ENCODE measurements at regions not wholly inside any gene's neighbourhood (a gene's known extent, or its start where the extent isn't known, plus 50 kb on each side); places are given as distances from the start of the nearest gene placed in this dataset.
A peak's percentile ranks its signal among the peaks of the same experiment; 100 is the strongest.
"Not testable (repeated sequence)": the region's sequence is repeated elsewhere in the genome, so short reads cannot be mapped to it uniquely, and the experiment has no call there.

GRCh38 chr1:104466068-104466467 is 716.4 kb downstream of the AMY1C start:
- DNase-seq (ENCODE audit: low spot score), result no peak

DNA sequence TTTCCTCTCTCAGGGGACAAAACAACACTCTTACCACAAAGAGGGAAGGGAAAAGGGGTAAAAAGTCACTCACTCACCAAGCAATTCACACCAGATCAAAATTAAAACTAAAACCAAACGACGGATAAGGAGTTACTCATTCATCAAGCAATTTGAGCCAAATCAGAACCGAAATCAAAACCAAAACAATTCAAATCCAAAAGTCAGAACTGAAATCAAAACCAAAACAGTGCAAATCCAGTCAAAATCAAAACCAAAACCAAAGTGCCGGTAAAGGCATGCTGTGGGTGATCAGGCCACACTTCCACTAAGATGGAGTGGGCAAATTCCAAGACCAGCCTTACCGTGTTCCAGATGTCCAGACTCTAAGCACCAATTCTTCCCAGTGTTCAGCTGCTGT is 717.9 kb downstream of the AMY1C start:
- no peak for DNase-seq (ENCODE audit: low spot score)

DNA sequence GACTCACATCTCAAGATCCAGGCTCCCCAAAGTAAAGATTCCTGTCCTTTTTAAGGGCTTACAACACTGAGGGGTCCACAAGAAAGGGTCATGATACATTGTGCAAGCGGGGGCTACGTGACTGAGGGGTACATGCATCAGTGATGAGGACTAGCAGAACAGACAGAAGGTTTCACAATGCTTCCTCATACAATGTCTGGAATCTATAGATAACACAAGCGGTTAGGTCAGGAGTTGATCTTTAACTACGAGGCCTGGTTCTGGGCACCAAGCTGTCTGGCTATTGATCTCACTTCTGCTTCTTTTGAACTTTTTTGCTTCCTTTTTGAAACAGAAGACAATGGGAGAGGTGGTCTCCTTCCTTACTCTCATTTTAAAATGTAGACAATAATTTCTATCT is 718.6 kb downstream of the AMY1C start:
- DNase-seq (ENCODE audit: low spot score), result no peak

DNA sequence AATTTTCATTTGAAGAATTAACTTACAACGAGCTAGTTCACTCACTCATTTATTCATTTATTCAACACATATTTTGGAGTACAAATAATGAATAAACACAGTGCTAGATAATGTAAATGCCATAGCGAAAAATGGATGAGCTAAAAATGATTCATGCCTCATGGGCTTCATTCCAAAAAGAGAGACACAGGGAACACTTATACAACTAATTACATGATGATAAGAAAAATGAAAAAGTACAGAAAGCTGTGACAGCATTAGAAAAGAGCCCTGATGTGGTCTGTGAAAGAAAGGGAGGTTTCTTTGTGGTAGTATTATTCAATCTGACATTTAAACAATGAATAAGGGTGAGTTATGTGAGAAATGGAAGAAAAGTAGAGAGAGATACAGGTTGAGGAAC is 726.4 kb downstream of the AMY1C start:
- no peak for DNase-seq (ENCODE audit: low spot score)

- DNase-seq (ENCODE audit: low spot score), result no peak
These were observed 738.8 kb downstream of the AMY1C start for GRCh38 chr1:104488296-104489015.

DNA sequence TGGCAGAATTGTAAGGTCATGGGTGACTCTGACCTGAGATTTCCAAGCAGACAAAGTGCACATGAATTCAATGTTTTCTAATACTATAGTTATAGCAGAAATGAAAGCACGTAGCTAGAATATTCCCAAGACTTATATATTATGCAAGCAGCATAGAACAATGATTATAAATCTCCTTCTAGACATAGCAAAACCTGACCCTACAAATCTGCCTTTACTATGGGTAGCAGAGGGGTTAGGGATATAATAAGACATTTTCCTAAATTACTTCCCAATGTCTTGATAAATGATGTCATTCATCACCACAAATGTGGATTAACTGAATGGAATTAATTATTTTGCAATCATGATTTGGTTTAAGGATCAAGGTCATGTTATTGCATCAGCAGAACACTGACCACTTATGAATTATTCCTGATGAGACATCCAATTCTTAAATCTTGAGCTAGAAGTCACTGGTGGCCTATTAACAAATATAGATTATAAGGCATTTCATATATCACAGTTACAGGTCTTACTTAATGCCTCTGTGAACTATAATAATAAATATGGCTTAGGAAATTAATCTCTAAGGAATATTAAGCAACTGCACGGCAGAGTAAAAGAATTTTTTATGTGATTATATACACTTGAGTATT is 776.6 kb downstream of the AMY1C start:
- DNase-seq (ENCODE audit: low spot score), result no peak

DNA sequence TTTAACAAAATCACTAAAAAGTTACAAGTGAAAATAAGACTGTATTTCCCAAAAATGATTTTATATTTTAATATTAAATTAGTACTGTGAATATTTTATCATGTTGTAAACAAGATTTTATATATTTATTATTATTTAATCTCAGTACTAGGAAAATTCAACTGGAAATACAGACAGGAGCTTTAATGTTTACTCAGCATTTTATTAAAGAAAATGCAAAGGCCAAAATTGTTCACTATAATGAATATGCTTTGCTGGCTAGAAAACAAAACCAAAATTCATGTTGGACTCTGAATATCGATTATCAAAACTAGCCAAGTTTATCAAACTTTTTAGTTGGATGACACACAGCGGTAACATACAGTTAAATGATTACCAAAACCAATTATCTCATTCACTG is 782.3 kb downstream of the AMY1C start:
- DNase-seq (ENCODE audit: low spot score), result no peak

- no peak for DNase-seq (ENCODE audit: low spot score)
These were observed 824.9 kb downstream of the AMY1C start for GRCh38 chr1:104574620-104575019.

DNA sequence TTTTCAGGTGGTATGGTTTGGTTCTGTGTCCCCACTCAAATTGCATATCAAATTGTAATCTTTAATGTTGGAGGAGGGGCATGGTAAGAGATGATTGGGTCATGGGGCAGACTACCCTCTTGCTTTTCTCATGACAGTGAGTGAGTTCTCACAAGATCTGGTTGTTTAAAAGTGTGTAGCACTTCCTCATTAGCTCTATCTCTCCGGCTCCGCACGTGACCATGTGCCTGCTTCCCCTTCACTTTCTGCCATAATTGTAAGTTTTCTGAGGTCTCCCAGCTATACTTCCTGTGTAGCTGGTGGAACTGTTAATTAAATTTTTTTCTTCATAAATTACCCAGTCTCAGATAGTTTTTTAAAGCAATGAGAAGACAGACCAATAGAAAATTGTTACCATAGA is 843.2 kb downstream of the AMY1C start:
- no peak for DNase-seq (ENCODE audit: low spot score)

DNA sequence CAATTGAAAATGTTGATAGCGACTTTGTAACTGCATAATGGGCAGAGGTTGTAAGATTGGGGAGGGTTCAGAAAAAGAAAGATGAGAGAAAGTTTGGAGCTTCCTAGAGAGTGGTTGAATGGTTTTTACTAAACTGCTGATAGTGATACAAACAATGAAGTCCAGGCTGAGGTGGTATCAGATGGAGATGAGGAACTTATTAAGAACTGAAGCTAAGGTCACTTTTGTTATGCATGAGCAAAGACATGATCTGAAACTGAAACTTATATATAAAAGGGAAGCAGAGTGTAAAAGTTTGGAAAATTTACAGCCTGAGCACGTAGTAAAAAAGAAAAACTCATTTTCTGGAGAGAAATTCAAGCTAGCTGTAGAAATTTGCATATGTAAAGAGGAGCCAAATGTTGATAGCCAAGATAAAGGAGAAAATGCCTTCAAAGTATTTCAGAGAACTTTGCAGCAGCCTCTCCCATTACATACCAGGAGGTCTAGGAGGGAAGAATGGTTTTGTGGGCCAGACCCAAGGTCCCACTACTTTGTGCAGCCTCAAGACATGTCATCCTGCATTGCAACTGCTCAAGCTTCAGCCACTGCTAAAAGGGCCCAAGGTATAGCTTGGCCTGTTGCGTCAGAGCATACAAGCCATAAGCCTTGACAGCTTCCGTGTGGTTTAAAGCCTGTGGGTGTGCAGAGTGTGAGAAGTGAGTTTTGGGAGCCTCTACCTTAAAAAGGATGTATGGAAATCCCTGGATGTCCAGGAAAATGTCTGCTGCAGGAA is 843.9 kb downstream of the AMY1C start:
- DNase-seq (ENCODE audit: low spot score), result no peak

DNA sequence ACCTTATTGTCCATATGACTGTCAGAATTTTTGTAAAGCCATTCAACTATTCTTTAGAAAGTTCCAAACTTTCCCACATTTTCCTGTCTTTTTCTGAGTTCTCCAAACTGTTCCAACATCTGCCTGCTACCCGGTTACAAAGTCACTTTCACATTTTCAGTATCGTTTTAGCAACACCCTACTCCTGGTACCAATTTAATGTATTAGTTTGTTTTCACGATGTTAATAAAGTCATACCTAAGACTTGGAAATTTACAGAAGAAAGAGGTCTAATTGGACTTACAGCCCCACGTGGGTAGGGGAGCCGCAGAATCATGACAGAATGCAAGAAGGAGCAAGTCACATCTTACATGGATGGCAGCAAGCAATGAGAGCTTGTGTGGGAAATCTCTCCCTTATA is 867.8 kb downstream of the AMY1C start:
- no peak for DNase-seq (ENCODE audit: low spot score)

DNA sequence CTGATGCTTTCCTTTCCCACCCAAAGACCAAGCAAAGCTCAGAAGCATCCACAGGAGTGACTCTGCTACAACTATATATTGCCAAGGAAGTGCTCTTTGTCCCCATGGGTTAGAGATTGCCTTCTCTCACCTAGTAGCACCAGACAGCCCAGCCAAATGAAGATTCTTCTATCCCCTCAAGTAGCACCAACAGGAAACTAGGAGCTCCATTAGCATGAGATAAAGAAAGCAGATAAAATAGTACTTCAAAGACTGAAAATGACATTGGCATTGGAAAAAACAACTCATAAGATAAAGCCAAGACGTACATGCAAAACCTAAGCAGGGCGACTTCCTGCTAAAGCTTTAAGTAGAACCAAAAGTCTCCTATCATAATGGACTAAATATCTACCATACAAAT is 871.5 kb downstream of the AMY1C start:
- DNase-seq (ENCODE audit: low spot score), result no peak

DNA sequence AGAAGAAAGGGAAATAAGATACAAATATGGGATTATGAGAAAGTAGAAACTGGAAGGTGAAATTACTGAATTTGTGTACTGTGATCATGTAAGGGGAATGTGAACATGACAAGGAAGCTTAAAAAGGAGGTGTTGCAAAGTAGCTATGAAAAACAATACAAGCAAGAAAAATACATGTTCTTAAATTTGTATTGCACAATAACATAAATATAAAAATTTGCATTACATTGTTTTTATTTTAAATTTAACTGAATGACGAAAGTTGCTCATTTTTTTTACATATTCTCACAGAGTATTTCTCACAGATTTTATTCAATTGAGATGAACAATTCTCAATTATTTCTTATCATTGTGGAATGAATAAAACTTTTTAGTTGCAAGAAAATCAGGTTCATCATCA is 874.8 kb downstream of the AMY1C start:
- no peak for DNase-seq (ENCODE audit: low spot score)

DNA sequence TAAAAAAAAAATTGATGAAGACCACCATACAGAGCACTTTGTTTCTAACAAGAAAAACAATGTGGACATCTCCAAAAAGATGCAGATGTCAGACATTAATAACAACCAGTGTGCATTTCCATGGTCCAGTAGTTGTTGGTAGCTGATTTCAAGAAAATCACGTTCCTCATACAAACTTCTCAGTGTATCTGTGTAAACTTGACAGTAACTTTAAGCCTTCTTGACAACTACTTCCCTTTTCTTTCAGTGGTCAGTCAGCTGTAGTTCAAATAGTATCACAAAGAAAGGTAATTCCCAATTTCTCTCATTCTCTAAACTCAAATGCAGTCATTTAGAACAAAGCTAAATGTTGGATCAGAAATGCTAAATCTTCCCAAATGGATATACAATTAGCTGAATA is 879.9 kb downstream of the AMY1C start:
- DNase-seq (ENCODE audit: low spot score), result no peak

GRCh38 chr1:104630567-104631149 is 881.0 kb downstream of the AMY1C start:
- DNase-seq (ENCODE audit: low spot score), result no peak

DNA sequence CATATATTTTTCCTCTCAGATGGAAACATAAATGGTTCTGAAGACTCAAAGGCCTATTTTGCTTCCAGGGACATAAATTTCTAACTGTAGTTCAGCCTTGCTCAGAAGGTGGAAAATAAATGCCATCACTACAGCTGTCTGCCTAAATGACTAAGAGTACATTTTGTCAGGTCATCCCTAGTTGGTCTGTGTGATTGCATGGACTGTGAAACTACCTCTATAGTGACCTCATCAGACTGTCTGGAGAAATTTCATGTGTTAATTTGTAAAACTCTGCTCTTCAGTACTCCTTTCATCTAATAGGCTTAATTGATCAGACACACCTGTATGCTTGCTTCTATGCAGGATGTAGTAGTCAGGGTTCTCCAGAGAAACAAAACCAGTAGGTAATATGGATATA is 886.9 kb downstream of the AMY1C start:
- DNase-seq (ENCODE audit: low spot score), result no peak

DNA sequence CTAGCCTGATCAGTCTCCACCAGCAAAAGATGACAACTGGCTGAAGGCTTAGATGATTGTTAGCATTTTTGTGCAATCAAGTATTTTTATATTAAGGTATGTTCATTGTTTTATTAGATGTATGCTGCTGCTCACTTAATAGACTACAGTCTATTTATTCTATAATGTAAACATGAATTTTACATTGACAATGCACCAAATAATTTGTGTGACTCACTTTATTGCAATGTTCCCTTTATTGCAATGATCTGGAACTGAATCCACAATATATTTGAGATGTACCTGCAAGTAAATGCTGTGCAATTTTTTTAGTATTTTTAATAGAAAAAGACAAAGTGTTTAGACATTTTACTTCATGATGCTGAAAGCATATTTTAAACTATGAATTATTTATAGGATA is 896.5 kb downstream of the AMY1C start:
- DNase-seq (ENCODE audit: low spot score), result no peak

GRCh38 chr1:104648269-104648691 is 898.6 kb downstream of the AMY1C start:
- peak; percentile 27 for DNase-seq (ENCODE audit: low spot score)

DNA sequence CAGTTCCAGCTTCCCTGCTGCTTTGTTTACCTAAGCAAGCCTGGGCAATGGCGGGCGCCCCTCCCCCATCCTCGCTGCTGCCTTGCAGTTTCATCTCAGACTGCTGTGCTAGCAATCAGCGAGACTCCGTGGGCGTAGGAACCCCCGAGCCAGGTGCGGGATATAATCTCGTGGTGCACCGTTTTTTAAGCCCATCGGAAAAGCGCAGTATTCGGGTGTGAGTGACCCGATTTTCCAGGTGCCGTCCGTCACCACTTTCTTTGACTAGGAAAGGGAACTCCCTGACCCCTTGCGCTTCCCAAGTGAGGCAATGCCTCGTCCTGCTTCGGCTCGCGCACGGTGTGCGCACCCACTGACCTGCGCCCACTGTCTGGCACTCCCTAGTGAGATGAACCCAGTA is 914.7 kb downstream of the AMY1C start:
- DNase-seq (ENCODE audit: low spot score), result not testable (repeated sequence)

GRCh38 chr1:104665300-104665699 is 915.6 kb downstream of the AMY1C start:
- DNase-seq (ENCODE audit: low spot score), result no peak

- DNase-seq (ENCODE audit: low spot score), result no peak
These were observed 922.1 kb downstream of the AMY1C start for GRCh38 chr1:104671684-104672353.

GRCh38 chr1:104699433-104699832 is 949.7 kb downstream of the AMY1C start:
- DNase-seq (ENCODE audit: low spot score), result no peak

Data from SW480 (cell line).